SK-N-SH (cell line): ENCODE measurements at regions not wholly inside any gene's neighbourhood (a gene's known extent, or its start where the extent isn't known, plus 50 kb on each side); places are given as distances from the start of the nearest gene placed in this dataset.

Source experiments
- CTCF ChIA-PET: fragments of 300-600, 350-600 bp; formaldehyde crosslinking; extraction: SDS; loops from one replicate; lab custom pipeline; 2021; lab: Yijun Ruan, JAX
- POLR2A ChIA-PET: fragments of 350-600 bp; sonication (Branson Sonifier 250); formaldehyde crosslinking; extraction: SDS; loops from one replicate; lab custom pipeline; 2020; ENCODE audit warnings: antibody characterized with exemption, inconsistent platforms; lab: Yijun Ruan, JAX
- DNase-seq: peaks from one replicate; pipeline ENCODE4 v3.0.0; 2012
- H2AFZ ChIP-seq: fragments of 200-600 bp; sonication (generic); 2 replicates; pipeline ENCODE4 v1.8.1; 2016; ENCODE audit warnings: antibody characterized with exemption, mild to moderate bottlenecking, low read depth
- H3F3A ChIP-seq: fragments of 200-600 bp; sonication (generic); replicated peaks from 2 replicates; pipeline ENCODE3; 2016; ENCODE audit warnings: antibody characterized with exemption, mild to moderate bottlenecking; ENCODE audit not compliant: insufficient read depth
- H3K27ac ChIP-seq, 2 experiments: fragments of 200-500 bp in 1 of 2; fragments of 200-600 bp in 1 of 2; sonication (Bioruptor generic) in 1 of 2; sonication (generic), shearing (Covaris generic) in 1 of 2; 2 replicates each; pipeline versions ENCODE4 v1.5.1 to v1.6.1; 2014 to 2016; ENCODE audit warnings: low read depth in 2 of 2, inconsistent platforms in 1 of 2, low read length in 1 of 2, mild to moderate bottlenecking in 1 of 2, mixed read lengths in 1 of 2
- H3K27me3 ChIP-seq: fragments of 200-600 bp; sonication (generic), shearing (Covaris generic); 2 replicates; pipeline ENCODE4 v1.6.1; 2016; ENCODE audit warnings: mixed run types; ENCODE audit not compliant: insufficient read depth
- H3K36me3 ChIP-seq, 2 experiments: fragments of 200-500 bp in 1 of 2; fragments of 200-600 bp in 1 of 2; sonication (Bioruptor generic) in 1 of 2; sonication (generic) in 1 of 2; replicated peaks in 1 of 2; 2 replicates each; pipeline versions ENCODE3 to v1.5.1; 2014 to 2016; ENCODE audit warnings: low read length in 1 of 2, mild to moderate bottlenecking in 1 of 2; ENCODE audit not compliant: insufficient read depth in 2 of 2, control insufficient read depth in 1 of 2
- H3K4me1 ChIP-seq, 2 experiments: fragments of 200-500 bp in 1 of 2; fragments of 200-600 bp in 1 of 2; sonication (Bioruptor generic) in 1 of 2; sonication (generic), shearing (Covaris generic) in 1 of 2; 2 replicates each; pipeline versions ENCODE4 v1.5.1 to v1.6.1; 2014 to 2016; ENCODE audit warnings: low read depth in 1 of 2, low read length in 1 of 2, mixed run types in 1 of 2; ENCODE audit not compliant: insufficient read depth in 2 of 2, control insufficient read depth in 1 of 2
- H3K4me2 ChIP-seq: fragments of 200-600 bp; sonication (generic), shearing (Covaris generic); 2 replicates; pipeline ENCODE4 v1.6.1; 2017; ENCODE audit warnings: mixed run types
- H3K4me3 ChIP-seq, 2 experiments: fragments of 200-500 bp in 1 of 2; fragments of 200-600 bp in 1 of 2; sonication (Bioruptor generic) in 1 of 2; sonication (generic), shearing (Covaris generic) in 1 of 2; 2 replicates each; pipeline versions ENCODE4 v1.5.1 to v1.8.1; 2014 to 2016; ENCODE audit warnings: low read depth in 2 of 2, inconsistent platforms in 1 of 2, low read length in 1 of 2, mild to moderate bottlenecking in 1 of 2, mixed read lengths in 1 of 2, moderate library complexity in 1 of 2
- H3K79me2 ChIP-seq: fragments of 200-600 bp; sonication (generic); 2 replicates; pipeline ENCODE4 v1.8.1; 2017; ENCODE audit warnings: mild to moderate bottlenecking; ENCODE audit not compliant: insufficient read depth
- H3K9ac ChIP-seq: fragments of 200-600 bp; sonication (generic); 2 replicates; pipeline ENCODE4 v1.6.1; 2017; ENCODE audit warnings: mixed run types
- H3K9me2 ChIP-seq: fragments of 200-600 bp; sonication (generic); 2 replicates; pipeline ENCODE4 v1.6.1; 2017; ENCODE audit warnings: mixed run types
- H3K9me3 ChIP-seq: fragments of 200-600 bp; sonication (generic); 2 replicates; pipeline ENCODE4 v1.6.1; 2017; ENCODE audit warnings: mixed run types, mild to moderate bottlenecking, moderate library complexity
- H4K20me1 ChIP-seq: fragments of 200-600 bp; sonication (generic); 2 replicates; pipeline ENCODE4 v1.6.1; 2017; ENCODE audit warnings: mild to moderate bottlenecking, mixed run types; ENCODE audit not compliant: insufficient read depth
- CHD2 ChIP-seq: fragments of 150-350 bp; IDR thresholded peaks from 2 replicates; pipeline ENCODE4 v1.6.1; 2018; ENCODE audit warnings: low read length; ENCODE audit not compliant: partially characterized antibody
- ELF1 ChIP-seq: IDR thresholded peaks from 2 replicates; pipeline ENCODE4 v1.4.0; 2012
- GABPA ChIP-seq: IDR thresholded peaks from 2 replicates; pipeline ENCODE4 v1.4.0; 2012; ENCODE audit warnings: low read depth, mild to moderate bottlenecking
- MXI1 ChIP-seq: IDR thresholded peaks from 2 replicates; pipeline ENCODE4 v1.6.1; 2012; ENCODE audit warnings: mild to moderate bottlenecking, low read depth, low read length, improper control_type of control experiment
- POLR2AphosphoS5 ChIP-seq: IDR thresholded peaks from 2 replicates; pipeline ENCODE4 v1.6.1; 2012; ENCODE audit warnings: low read depth, low read length
- RAD21 ChIP-seq: IDR thresholded peaks from 2 replicates; pipeline ENCODE4 v1.6.1; 2012; ENCODE audit warnings: mild to moderate bottlenecking, low read length
- RCOR1 ChIP-seq: fragments of 150-350 bp; IDR thresholded peaks from 2 replicates; pipeline ENCODE4 v1.6.1; 2017; ENCODE audit warnings: antibody characterized with exemption, low read length
- SIN3A ChIP-seq: IDR thresholded peaks from 2 replicates; pipeline ENCODE4 v1.6.1; 2012; ENCODE audit warnings: low read depth, mild to moderate bottlenecking, low read length, moderate library complexity, borderline replicate concordance
- TCF12 ChIP-seq: IDR thresholded peaks from 2 replicates; pipeline ENCODE4 v1.4.0; 2012
- TEAD4 ChIP-seq: IDR thresholded peaks from 2 replicates; pipeline ENCODE4 v1.4.0; 2012; ENCODE audit warnings: mild to moderate bottlenecking, borderline replicate concordance; ENCODE audit not compliant: insufficient read depth
- YY1 ChIP-seq: IDR thresholded peaks from 2 replicates; pipeline ENCODE4 v1.4.0; 2012; ENCODE audit warnings: low read depth, mild to moderate bottlenecking
- WGBS: methylation state at CpG from one replicate; pipeline ENCODE4 v1.1.6; 2017; ENCODE audit warnings: low lambda C conversion rate; 5-methylcytosine and 5-hydroxymethylcytosine counted together
- TF ChIP-seq, protein P1 (sequence below): IDR thresholded peaks from 2 replicates; pipeline ENCODE4 v1.4.0; 2012; ENCODE audit warnings: low read depth, borderline replicate concordance
- TF ChIP-seq, protein P2 (sequence below): IDR thresholded peaks from 2 replicates; pipeline ENCODE4 v1.4.0; 2012; ENCODE audit warnings: low read depth, borderline replicate concordance
- TF ChIP-seq, protein P3 (sequence below): fragments of 150-350 bp; IDR thresholded peaks from 2 replicates; pipeline ENCODE4 v1.6.1; 2017; ENCODE audit warnings: antibody characterized with exemption, low read length, low read depth, borderline replicate concordance

DNA sequence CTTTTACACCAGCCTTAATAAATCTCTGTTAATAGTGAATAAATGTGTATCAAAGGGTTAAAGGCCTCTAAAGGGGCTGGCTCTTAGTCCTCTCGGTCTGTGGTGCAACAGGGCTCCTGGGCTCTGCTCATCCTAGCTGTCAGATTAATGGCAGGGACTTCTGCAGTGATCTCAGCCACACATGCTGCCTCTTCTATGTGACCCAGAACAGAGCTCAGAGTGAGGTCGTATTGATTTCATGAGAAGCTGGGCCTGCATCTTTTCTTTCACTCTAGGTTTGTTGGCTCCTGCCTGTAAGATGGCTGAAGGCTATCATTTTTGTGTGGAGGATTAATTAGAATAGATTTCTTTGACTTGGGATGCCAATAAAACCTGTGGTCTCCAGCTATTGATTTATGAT, 165.0 kb upstream of the GLRA1 start (continued):
- TF ChIP-seq YY1, result no peak
- TF ChIP-seq, all 33 proteins: peak for 0

DNA sequence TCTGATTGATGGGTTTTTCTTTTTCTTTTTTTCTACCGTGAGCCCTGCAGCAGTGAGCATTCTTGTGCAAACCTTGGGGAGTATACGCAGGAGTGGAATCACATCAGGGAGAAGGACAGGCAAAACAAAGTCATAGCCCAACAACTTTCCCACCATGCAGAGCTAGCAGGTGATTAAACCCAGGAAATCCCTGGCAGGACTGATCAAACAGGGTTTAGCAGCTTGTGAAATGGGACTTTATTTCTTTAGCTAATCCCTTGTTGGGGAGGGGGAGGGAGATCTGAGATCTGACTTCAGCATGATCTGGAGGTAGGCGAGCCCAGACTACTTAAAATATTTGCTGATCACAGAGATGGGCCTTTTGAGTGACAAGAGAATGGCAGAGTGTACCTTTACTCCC, 162.0 kb upstream of the GLRA1 start:
- POLR2A ChIA-PET, result no interaction called here
- Histone ChIP-seq H3K4me1 (no peaks in the 10 kb centered on the region), H3F3A (no peaks in the 10 kb centered on the region), H3K27ac (no peak overlapping the region), H2AFZ (no peak overlapping the region), H3K79me2 (no peaks in the 10 kb centered on the region), H3K9me2 (no peaks in the 10 kb centered on the region), H3K4me2 (no peak overlapping the region), H3K9ac (no peak overlapping the region), H3K36me3 (no peaks in the 10 kb centered on the region), H3K27me3 (no peaks in the 10 kb centered on the region), H3K9me3 (no peaks in the 10 kb centered on the region), H4K20me1 (no peaks in the 10 kb centered on the region), H3K4me3 (no peak overlapping the region)
- TF ChIP-seq TCF12 (no peak), RCOR1 (no peak), TEAD4 (no peak), GABPA (no peak), ELF1 (no peak), CHD2 (no peak)
- TF ChIP-seq, protein P1, sequence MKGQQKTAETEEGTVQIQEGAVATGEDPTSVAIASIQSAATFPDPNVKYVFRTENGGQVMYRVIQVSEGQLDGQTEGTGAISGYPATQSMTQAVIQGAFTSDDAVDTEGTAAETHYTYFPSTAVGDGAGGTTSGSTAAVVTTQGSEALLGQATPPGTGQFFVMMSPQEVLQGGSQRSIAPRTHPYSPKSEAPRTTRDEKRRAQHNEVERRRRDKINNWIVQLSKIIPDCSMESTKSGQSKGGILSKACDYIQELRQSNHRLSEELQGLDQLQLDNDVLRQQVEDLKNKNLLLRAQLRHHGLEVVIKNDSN, result no peak
- WGBS, result 5% methylated on average over 3 of the region's 3 CpGs
- no peak for DNase-seq
- CTCF ChIA-PET, result no interaction called here

DNA sequence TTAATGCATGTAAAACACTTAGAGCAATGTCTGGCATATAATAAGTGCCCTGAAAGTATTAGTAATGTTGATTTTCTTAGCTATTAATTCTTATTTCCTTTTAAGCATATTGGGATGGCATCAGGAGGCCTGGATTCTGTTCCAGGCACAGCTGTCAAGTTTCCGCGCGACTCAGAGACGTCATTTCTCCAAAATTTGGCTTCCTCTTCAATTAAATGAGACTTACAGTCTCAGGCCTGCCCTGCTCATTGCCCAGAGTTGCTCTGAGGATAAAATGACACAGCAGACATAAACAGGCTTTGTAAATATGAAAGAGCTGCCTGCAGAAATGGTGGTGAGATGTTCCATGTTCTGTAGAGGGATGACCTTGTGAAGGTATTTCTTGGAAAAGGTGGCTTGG, 159.8 kb upstream of the GLRA1 start:
- Histone ChIP-seq H3K4me1 (no peaks in the 10 kb centered on the region), H3K27me3 (no peaks in the 10 kb centered on the region), H3K4me2 (no peak overlapping the region), H3K9ac (no peak overlapping the region)
- TF ChIP-seq, protein P1, result no peak
- TF ChIP-seq, protein P2, sequence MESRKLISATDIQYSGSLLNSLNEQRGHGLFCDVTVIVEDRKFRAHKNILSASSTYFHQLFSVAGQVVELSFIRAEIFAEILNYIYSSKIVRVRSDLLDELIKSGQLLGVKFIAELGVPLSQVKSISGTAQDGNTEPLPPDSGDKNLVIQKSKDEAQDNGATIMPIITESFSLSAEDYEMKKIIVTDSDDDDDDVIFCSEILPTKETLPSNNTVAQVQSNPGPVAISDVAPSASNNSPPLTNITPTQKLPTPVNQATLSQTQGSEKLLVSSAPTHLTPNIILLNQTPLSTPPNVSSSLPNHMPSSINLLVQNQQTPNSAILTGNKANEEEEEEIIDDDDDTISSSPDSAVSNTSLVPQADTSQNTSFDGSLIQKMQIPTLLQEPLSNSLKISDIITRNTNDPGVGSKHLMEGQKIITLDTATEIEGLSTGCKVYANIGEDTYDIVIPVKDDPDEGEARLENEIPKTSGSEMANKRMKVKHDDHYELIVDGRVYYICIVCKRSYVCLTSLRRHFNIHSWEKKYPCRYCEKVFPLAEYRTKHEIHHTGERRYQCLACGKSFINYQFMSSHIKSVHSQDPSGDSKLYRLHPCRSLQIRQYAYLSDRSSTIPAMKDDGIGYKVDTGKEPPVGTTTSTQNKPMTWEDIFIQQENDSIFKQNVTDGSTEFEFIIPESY, result no peak
- no peak for TF ChIP-seq MXI1
- TF ChIP-seq, protein P3, sequence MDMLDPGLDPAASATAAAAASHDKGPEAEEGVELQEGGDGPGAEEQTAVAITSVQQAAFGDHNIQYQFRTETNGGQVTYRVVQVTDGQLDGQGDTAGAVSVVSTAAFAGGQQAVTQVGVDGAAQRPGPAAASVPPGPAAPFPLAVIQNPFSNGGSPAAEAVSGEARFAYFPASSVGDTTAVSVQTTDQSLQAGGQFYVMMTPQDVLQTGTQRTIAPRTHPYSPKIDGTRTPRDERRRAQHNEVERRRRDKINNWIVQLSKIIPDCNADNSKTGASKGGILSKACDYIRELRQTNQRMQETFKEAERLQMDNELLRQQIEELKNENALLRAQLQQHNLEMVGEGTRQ, result no peak
- no peak for TF ChIP-seq SIN3A
- TF ChIP-seq RAD21, result no peak
- no peak for TF ChIP-seq POLR2AphosphoS5
- no peak for TF ChIP-seq CHD2
- TF ChIP-seq, all 33 proteins: peak for 0
- ChIA-PET POLR2A (interaction anchor here (0.5 kb wide), 1 partner anchor 160 kb away, joined by 3 read pairs; the partner anchor contains the start of gene GLRA1), CTCF (interaction anchor here (1.2 to 1.7 kb wide), 2 partner anchors 10 to 59 kb away, joined by 4 read pairs; no protein-coding TSS in a partner anchor)
- Histone ChIP-seq H3K9me3 (no peaks in the 10 kb centered on the region), H4K20me1 (no peaks in the 10 kb centered on the region), H3K9me2 (no peaks in the 10 kb centered on the region), H3K36me3 (no peaks in the 10 kb centered on the region), H2AFZ (no peak overlapping the region), H3K79me2 (no peaks in the 10 kb centered on the region), H3F3A (no peaks in the 10 kb centered on the region), H3K4me3 (no peak overlapping the region), H3K27ac (no peak overlapping the region)
- DNase-seq, result no peak
- 14% methylated on average over 4 of the region's 4 CpGs for WGBS
